ENCODE measurements at regions not wholly inside any gene's neighbourhood (a gene's known extent, or its start where the extent isn't known, plus 50 kb on each side); places are given as distances from the start of the nearest gene placed in this dataset.

DNA sequence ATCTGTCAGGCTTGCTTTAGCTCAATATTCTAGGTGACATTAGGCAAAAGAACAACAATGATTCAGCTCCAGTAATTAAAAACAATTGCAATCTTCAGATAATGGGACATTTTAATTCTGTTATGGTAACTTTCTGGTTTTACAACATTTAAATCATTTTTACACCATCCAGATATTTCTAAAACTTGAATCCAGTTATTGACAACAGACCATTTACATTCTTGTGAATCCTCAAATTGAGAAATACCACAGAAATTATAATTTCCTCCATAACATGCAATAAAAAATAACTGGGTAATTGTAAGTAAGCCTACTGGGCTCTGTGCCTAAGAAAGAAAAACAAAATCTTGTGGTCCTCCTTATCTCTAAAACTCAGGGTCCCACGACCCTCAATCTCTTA is 195.0 kb upstream of the S100G start:
- no peak for DNase-seq

- DNase-seq: no peak
These were observed 192.7 kb upstream of the S100G start for GRCh38 chrX:16457239-16457638.

DNA sequence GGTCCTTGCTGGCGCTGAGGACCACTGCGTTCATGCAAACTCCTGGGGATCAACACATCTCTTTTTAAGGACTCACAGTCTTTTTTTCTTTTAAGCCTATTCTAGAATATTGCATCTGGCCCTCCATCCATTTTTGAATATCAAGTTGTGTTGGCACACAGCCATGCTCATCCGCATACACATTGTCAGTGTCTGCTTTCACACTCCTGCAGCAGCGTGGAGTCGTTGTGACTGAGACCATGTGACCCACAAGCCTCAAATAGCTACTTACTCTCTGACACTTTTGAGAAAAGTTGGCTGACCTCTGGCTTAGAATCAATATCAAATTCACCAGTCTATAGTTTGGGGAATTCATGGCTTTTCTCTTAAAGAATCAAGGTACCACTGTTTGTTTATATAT is 191.8 kb upstream of the S100G start:
- no peak for DNase-seq

DNA sequence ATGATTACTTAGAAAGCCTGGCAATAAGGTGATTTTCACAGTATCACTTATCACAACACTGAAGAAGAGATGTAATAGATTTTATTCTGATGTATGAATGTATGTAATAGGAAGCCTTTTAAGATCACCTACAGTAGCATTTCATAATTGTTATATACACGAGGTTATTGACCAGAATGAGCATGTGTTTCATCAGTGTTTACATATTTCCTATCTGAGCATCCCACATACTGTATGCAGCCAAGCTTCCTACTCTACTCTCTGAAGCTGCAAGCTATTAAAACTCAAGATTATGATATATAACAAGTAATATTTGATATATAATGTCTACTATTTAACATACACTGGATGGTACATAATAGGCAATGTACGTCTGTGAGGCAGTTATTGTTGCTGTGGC is 190.9 kb upstream of the S100G start:
- no peak for DNase-seq

DNA sequence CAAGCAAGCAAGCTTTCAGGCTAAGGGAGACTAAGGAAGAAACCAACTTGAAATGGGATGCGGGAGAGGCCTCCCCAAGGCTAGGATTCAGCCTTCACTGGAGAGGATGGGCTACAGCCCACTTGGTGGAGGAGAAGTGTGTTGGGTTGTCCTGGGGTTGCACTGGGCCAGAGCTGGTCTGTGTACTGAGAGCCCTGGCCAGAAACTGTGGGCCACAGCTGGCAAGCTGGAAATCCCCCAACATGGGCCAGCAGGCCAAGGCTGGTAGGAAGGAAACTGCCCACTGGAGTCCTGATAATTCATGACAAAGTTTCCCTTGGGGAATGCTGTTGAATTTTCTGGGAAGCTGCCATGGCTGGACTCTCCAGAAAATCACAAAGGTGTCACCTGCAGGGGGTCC is 188.0 kb upstream of the S100G start:
- DNase-seq: no peak

- no peak for DNase-seq
These were observed 187.0 kb upstream of the S100G start for GRCh38 chrX:16462912-16463311.

GRCh38 chrX:16464369-16464768 is 185.6 kb upstream of the S100G start:
- DNase-seq: no peak

- DNase-seq: no peak
These were observed 184.7 kb upstream of the S100G start for GRCh38 chrX:16465081-16465876.

DNA sequence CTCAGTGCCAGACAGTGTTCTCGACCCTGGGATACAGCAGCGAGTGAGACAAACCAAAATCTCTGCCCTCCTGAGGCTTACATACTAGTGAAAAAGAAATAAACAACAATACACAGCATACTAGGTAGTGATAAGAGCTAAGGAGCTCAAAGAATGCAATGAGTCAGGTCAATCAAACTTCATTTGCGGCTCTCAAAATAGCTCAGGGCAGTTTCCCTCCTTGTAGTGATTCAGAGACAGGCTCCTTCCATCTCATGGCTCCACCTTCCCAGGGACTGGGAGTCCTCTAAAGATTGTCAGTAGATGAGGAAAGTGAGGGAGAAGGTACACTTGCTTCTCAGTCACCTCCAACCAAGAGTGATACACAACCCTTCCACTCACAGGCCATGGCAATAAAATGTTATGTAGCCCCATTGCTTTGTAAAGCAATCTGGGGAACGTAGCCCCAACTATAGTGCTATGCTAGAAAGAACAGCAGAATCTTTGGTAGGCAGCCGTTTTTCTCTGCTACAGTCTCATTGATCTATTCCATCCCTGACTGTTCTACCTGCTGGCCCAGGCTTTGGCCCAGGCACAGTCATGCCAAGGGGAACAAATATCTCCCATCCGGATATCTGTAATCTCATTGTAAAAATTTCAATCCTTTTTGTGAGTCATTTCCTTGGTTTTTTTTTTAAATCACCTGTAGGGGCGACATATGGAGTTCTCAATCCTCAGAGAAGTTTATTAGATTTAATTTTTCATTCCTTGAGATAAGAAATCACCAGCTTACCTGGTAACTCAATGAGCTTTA is 183.1 kb upstream of the S100G start:
- no peak for DNase-seq

- DNase-seq: no peak
These were observed 180.1 kb upstream of the S100G start for GRCh38 chrX:16469870-16470269.

DNA sequence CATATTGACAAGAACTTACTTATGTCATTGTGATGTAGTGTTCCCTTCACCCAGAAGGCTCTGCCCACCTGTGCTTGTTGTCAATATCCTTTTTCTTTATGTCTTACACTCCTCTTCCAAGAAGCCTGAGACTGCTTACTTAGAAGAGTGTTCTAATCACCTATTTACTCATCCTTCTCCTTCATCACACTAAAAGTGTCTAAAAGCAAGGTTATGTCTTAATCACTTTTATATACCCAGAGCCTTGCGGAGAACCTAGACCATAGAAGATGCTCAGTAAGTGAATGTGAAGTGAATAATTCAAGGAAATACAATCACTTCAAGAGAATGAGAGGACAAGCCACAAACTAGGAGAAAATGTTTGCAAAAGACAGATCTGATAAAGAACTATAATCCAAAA is 177.6 kb upstream of the S100G start:
- no peak for DNase-seq

- no peak for DNase-seq
These were observed 175.4 kb upstream of the S100G start for GRCh38 chrX:16474511-16474910.

GRCh38 chrX:16476009-16476408 is 173.9 kb upstream of the S100G start:
- no peak for DNase-seq

GRCh38 chrX:16476692-16477091 is 173.3 kb upstream of the S100G start:
- no peak for DNase-seq

- DNase-seq: no peak
These were observed 170.6 kb upstream of the S100G start for GRCh38 chrX:16479206-16479869.

GRCh38 chrX:16480049-16480448 is 169.9 kb upstream of the S100G start:
- no peak for DNase-seq

DNA sequence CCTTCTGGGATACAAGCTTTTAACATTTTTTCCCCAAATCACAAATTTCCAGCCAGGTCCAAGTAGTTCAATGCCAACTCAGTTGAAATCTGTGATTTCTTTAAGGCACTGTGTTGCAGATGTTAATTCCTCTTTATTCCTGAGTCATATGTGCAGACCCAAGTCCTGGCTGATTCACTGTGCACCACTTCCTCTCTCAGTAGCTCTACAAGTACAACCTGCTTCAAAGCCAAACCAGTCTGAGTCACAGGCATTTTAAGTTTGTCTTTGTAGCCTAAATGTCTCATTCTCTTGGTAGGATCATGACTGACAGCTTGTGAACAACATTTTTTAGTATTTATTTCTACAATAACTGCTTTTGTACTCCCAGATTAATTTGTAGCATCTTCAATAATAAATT is 165.6 kb upstream of the S100G start:
- DNase-seq: no peak

- no peak for DNase-seq
These were observed 162.2 kb upstream of the S100G start for GRCh38 chrX:16487620-16488385.

- no peak for DNase-seq
These were observed 161.0 kb upstream of the S100G start for GRCh38 chrX:16488959-16489358.

DNA sequence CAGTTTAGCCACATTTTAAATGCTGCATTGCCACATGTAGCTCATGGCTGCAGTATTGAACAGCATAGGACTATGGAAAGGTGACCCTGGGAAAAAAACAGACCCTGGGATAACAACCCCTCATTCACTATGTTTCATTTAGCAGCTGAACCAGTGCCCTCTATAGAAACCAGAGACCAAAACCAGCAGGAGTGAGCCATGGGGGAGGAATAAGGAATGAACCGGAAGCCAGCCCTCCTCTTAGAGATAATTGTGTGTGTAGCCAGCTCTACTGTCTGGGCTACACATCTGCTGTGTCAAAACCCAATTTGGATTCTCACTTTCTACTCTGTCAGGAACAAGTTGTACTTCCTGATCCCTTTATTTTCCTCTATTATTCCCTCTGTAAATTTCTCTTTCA is 158.5 kb upstream of the S100G start:
- no peak for DNase-seq

- no peak for DNase-seq
These were observed 153.8 kb upstream of the S100G start for GRCh38 chrX:16496175-16496574.

DNA sequence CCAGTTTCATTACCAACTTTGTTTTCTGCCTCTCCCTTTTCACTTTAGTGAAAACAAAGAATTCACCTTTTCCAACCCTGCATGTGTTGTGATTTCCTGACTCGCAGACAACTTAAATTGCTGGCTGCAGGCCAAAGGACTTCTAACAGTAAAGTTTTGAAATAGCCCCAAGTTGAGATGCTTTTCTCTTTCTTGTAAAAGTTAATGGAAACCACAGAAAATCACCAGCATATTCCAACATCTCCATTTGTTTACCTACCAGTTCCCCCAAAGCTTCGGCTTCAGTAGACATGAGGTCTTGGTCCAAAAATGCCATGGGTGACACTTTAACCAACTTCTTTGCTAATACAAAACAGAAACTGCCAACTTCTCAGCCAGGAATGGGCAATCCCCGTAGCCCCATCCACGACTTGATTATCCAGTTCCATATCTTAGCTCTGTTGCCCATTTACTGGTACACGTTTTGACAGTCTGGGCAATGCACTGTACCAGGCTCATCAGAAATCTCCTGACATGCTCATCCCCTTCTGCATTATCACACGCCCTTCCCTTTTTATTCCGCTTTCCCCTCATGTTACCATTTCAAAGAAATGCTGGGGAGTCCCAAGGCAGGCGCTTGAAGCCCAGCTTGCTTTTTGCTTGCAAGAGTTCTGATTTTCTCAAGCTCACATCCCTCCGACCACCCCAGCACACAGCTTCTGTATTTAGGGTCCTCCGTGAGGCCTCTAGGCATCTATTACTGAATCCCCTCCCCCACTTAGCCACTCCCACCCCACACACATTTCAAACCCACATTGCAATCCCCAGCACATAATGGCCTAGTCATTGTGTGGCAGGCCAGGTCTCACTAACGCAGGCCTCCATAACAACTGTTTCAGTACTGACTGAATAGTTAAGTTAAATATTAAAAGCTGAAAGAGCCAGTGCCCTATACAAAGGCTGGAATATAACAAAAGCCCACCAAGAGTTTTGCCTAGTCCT is 137.9 kb upstream of the S100G start:
- DNase-seq: no peak
